ENCODE measurements at regions not wholly inside any gene's neighbourhood (a gene's known extent, or its start where the extent isn't known, plus 50 kb on each side); places are given as distances from the start of the nearest gene placed in this dataset.

DNA sequence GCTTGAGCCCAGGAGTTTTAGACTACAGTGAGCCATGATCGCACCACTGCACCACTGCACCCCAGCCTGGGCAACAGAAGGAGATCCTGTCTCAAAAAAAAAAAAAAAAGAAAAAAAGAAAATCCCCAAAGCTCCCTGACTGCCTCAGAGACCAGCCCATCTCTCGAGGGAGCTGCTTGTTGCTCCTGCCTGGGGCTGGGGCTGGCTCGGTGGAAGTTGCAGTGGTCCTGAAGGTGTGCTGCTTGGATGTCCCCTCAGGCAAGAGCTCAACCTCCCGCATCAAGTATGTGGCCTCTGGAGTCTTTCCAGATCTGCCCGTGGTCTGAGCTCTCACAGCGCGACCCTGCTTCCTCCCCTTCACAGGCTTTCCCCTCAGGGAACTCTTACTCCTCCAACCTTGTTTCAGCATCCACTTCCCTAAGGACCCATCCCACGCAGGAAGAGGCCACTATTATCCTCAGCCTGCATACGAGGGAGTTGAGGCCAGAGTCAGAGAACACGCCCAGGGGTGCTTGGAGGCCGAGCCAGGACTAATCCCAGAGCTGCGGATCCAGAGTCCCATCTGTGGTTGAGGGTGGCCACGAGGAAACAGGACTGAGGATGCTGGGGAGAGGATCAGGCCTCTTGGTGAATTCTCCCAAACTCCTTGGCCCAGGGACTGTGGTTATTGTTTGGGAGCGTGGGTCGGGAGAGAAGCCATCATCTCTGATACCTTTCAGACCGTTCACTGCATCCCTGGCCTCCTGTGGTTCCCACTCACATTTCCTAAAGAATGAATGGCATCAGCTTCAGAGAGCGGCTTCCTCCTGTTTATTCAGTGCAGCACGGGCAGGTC, 624.6 kb downstream of the AACS start:
- no peak for ATAC-seq
- DNase-seq = no peak
- peaks cover 8% of the 10 kb centered on the region for H3K27me3 Mint-ChIP-seq
- peaks cover 1 to 6% of the 10 kb centered on the region in 2 donors for H3K9me3 Mint-ChIP-seq
- H3K27ac Mint-ChIP-seq = no peak overlapping the region
- H3K4me1 Mint-ChIP-seq = no peaks in the 10 kb centered on the region
- no peak overlapping the region for H3K4me3 Mint-ChIP-seq

DNA sequence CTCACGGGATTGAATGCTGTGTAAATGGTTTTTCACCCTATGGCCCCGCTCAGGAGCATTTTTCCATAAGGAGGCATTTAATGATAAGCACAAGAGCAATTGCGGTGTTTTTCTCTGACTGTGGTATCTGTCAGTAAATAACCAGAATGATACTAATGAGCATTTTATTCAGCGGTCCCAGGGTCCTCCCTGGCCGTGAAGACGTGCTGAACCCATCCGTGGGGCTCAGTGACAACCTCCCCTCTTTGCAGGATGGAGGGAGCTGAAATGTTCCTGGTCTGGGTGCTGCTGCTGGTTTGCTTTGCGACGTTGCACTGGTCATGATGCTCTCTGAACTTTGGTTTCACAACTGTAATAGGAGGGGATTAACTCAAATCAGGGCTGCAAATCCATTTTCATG, 625.6 kb downstream of the AACS start:
- no peak overlapping the region for H3K27ac Mint-ChIP-seq
- H3K4me1 Mint-ChIP-seq = no peaks in the 10 kb centered on the region
- peaks cover 5 to 15% of the 10 kb centered on the region in 2 donors for H3K9me3 Mint-ChIP-seq
- DNase-seq (no peak), ATAC-seq (no peak)
- H3K4me3 Mint-ChIP-seq = no peak overlapping the region
- no peaks in the 10 kb centered on the region for H3K27me3 Mint-ChIP-seq

DNA sequence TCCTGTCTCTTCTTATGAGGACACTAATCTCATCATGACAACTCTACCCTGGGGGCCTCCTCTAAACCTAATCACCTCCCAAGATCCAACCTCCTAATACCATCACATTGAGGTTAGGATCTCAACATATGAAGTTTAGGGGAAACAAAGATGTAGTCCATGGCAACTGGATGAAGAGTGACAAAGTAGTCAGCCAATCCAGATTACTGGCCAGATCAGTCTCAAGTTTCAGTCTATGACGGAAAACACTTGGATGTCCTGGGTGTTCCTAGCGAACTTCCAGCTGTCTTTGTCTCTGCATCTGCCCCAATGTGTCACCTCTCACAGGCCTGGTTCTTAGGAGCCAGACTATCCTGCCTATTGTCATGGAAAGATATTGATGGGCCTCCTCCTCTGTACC, 630.8 kb downstream of the AACS start:
- H3K4me1 Mint-ChIP-seq = no peaks in the 10 kb centered on the region
- H3K27ac Mint-ChIP-seq = no peak overlapping the region
- H3K4me3 Mint-ChIP-seq = no peak overlapping the region
- H3K27me3 Mint-ChIP-seq = no peaks in the 10 kb centered on the region
- no peak for ATAC-seq
- no peak for DNase-seq
- peaks cover 5 to 23% of the 10 kb centered on the region in 2 donors for H3K9me3 Mint-ChIP-seq

DNA sequence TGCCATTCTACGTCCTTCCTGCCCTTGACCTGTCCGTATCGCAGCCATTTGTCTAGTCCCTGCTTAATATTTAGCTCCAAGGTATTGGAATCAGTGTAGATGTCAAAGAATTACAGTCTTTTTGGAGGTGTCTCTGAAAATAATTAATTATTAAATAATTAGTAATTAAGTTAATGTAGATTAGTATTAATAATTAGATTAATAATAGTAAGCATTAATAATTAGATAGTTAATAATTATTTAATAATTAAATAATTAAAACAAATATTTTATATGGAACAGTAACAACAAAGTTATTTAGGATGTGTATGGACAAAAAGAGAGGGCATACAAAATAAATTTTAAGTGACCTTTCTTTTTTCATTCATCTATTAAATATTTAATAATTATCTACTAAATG, 639.6 kb downstream of the AACS start:
- H3K4me3 Mint-ChIP-seq = no peak overlapping the region
- no peak for DNase-seq
- H3K27me3 Mint-ChIP-seq = no peaks in the 10 kb centered on the region
- H3K4me1 Mint-ChIP-seq = no peaks in the 10 kb centered on the region
- ATAC-seq = no peak
- no peak overlapping the region for H3K27ac Mint-ChIP-seq
- peaks cover 8 to 17% of the 10 kb centered on the region in 2 donors for H3K9me3 Mint-ChIP-seq

DNA sequence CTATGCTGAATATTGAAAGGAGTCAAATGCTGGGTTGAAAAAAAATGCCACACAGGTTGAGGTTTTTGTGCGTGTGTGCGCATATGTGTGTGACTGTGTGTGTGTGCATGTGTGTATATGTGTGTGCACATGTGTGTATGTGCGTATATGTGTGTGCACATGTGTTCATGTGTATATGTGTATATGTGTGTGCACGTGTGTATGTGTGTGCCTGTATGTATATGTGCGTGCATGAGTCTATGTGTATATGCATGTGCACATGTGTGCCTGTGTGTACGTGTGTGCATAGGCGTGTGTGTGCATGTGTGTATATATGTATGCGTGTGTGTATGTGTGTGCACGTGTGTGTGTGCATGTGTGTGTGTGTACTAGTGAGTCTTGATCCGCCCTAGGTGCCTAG, 655.7 kb downstream of the AACS start:
- no peak overlapping the region for H3K27ac Mint-ChIP-seq
- no peaks in the 10 kb centered on the region for H3K27me3 Mint-ChIP-seq

DNA sequence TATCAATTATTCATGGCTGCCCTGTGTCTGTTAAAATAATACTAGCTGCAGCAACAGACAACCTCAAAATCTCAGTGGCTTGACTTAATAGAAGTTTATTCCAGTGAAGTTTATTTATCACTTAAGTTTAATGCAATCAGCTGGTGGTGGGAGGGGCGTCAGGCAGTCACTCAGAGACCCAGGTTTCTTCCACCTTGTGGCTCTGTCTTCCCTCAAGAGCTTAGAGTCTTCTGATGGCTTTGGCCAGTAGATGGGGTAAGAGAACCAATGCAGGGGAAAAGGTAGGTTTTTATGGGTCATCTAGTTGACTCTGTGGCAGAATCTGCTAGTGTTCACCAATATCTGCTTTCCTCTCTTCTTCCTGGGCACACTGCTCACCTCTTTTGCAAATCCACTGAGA, 668.9 kb downstream of the AACS start:
- Mint-ChIP-seq H3K4me3 (no peak overlapping the region), H3K27me3 (no peaks in the 10 kb centered on the region), H3K9me3 (peaks cover 12 to 13% of the 10 kb centered on the region in 2 donors), H3K4me1 (no peaks in the 10 kb centered on the region), H3K27ac (no peak overlapping the region)
- no peak for ATAC-seq
- no peak for DNase-seq

More for the DNA sequence above, 655.7 kb downstream of the AACS start:
- no peak for ATAC-seq
- Mint-ChIP-seq H3K9me3 (peaks cover 8 to 26% of the 10 kb centered on the region in 2 donors), H3K4me3 (no peak overlapping the region), H3K4me1 (no peaks in the 10 kb centered on the region)
- no peak for DNase-seq

DNA sequence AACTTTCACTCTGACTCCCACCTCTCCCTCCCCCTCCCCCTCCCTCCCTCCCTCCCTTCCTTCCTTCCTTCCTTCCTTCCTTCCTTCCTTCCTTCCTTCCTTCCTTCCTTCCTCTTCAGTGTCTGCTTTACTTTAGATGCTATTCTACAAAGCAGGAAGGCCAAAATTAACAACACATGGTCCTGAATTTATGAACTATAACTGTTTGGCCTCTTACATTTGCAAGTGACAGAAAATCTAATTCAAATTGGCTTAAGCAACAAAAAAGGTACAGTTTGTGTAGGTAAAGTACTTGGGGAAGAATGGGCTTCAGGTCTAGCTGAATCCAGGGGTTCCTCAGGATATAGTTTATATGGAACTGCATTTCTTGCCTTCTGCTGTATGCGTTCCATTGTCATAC, 673.0 kb downstream of the AACS start:
- Mint-ChIP-seq H3K4me3 (no peak overlapping the region), H3K27me3 (no peaks in the 10 kb centered on the region), H3K9me3 (peaks cover 18 to 21% of the 10 kb centered on the region in 2 donors), H3K27ac (no peak overlapping the region), H3K4me1 (no peaks in the 10 kb centered on the region)
- DNase-seq (no peak), ATAC-seq (no peak)

DNA sequence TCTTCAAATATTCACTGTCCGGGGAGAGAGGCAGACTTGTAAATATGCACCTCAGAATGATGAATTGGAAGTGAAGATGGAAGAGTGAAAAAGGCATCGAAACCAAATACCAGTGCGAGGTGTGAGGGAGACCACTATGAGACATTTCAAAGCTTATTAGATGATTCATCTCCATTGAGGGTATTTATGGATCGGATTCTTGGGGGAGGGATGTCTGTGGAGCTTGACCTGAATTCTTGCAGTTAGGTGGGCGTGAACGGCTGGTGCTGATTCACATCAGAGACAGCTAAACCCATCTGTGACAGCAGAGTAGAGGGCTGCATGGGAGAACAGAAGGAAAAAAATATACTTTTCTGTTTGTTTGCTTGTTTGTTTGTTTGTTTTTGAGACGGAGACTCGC, 677.2 kb downstream of the AACS start:
- no peak for ATAC-seq
- Mint-ChIP-seq H3K27me3 (no peaks in the 10 kb centered on the region), H3K27ac (no peak overlapping the region), H3K9me3 (peaks cover 7 to 8% of the 10 kb centered on the region in 2 donors), H3K4me1 (no peaks in the 10 kb centered on the region), H3K4me3 (no peak overlapping the region)
- DNase-seq = no peak

DNA sequence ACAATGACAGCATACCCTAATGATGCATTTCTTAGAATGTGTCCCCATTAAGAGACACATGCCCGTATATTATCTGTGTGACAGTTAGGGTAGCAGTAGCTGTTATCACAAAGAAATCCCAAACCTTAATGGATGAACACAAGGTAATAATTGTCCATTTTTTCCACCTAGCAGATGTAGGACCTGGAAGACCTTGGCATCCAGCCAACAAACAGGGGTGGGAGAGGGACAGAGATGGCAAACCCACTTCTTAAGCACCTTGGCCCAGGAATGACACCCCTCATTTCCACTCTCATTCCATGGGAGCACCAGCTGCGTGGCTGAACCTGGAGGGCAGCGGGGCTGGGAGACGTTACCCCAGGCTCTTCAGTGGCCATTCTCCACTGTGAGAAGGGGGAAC, 679.0 kb downstream of the AACS start:
- Mint-ChIP-seq H3K4me3 (no peak overlapping the region), H3K27me3 (no peaks in the 10 kb centered on the region), H3K27ac (no peak overlapping the region), H3K4me1 (no peaks in the 10 kb centered on the region), H3K9me3 (peaks cover 7 to 8% of the 10 kb centered on the region in 2 donors)
- no peak for ATAC-seq
- DNase-seq = no peak

DNA sequence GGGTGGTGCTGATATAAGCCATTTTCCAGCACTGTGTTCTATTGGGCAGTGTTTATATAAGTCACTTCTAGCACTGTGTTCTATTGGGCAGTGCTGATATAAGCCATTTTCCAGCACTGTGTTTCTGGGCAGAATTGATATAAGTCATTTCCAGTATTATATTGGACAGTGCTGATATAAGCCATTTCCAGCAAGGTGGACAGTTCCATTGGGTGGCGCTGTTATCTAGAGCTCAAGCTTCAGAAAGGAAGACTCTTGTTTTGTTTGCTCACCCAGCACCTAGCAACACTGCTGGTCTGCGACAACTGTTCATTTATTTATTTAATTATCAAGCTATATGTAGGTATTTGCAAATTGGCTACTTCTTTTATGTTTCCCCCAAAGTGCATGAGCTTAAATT, 690.3 kb downstream of the AACS start:
- Mint-ChIP-seq H3K4me1 (no peaks in the 10 kb centered on the region), H3K9me3 (peaks cover 4 to 6% of the 10 kb centered on the region in 2 donors), H3K27ac (no peak overlapping the region), H3K27me3 (no peaks in the 10 kb centered on the region), H3K4me3 (no peak overlapping the region)
- ATAC-seq = no peak
- DNase-seq = no peak

DNA sequence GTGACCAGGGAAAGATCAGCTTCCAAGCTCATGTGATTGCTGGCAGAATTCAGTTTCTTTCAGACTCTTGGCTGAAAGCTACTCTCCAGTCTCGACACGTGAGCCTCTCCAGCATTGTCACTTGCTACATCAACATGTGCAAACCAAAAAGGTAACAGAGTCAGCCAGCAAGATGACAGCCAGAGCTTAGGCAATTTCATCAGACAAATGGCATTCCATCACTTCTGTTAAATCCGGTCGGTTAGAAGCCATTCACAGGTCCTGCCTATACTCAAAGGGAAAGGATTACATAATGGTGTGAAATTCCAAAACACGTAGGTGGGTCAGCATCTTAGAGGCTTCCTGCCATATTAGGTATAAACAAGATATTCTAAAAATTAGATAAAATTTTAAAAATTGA, 700.9 kb downstream of the AACS start:
- no peak for DNase-seq
- H3K9me3 Mint-ChIP-seq = peaks cover 5 to 8% of the 10 kb centered on the region in 2 donors
- no peak overlapping the region for H3K4me3 Mint-ChIP-seq
- no peak overlapping the region for H3K27ac Mint-ChIP-seq
- no peak for ATAC-seq
- H3K27me3 Mint-ChIP-seq = no peaks in the 10 kb centered on the region
- no peaks in the 10 kb centered on the region for H3K4me1 Mint-ChIP-seq

DNA sequence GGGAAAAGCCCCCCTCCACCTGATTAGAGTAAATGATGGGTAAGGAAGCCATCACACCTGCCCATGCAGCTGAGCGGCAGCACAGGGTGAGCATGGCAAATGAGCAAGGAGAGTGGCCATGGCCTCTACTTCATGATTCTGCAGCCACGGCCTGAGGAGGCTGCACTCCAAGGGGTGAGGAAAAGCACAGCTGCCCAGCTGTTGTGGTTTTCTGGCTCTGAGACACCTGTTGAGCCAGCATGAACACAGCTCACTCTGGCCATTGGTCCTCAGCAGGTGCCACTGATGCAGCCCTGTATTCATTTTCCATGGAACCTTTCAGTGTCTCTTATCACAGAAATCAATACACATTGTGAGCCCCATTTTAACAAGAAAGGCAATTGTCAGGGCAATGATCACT, 707.2 kb downstream of the AACS start:
- Mint-ChIP-seq H3K4me3 (no peak overlapping the region), H3K27ac (no peak overlapping the region)

DNA sequence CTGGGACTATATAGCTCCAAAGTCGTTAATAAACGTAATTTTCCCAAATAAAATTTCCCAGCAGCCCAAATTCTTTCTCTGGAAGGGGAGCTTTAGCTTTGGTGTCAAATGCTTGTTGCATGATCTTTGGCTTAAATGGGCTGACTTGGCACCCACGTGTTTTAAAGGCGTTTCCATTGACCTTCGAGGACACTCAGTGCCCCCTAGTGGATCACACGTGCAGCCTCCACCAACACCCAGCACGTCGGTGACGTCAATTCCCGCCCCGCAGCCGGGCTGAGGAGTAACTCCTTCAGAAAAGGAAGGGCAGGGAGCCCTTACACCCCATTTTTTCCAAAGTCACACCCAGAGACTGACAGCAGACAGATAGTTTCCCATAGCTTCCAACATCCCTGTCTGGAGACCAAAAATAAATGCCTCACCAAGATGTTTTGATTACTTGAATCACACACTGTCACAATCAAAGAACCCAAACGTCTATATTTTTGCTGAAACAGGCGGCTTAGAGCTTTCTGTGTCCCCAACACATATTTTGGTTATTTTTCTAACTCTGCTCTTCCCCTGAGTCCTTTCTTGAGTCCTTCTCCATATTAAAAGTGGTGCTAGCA, 707.9 kb downstream of the AACS start:
- no peak overlapping the region for H3K4me3 Mint-ChIP-seq
- ATAC-seq = no peak
- H3K27ac Mint-ChIP-seq = no peak overlapping the region
- no peaks in the 10 kb centered on the region for H3K27me3 Mint-ChIP-seq
- DNase-seq = peak; percentile 4 to 21
- no peaks in the 10 kb centered on the region for H3K4me1 Mint-ChIP-seq
- H3K9me3 Mint-ChIP-seq = peaks cover 0 to 5% of the 10 kb centered on the region in 2 donors

More for the DNA sequence above, 707.2 kb downstream of the AACS start:
- no peaks in the 10 kb centered on the region for H3K27me3 Mint-ChIP-seq
- DNase-seq (no peak), ATAC-seq (no peak)
- no peaks in the 10 kb centered on the region for H3K4me1 Mint-ChIP-seq
- H3K9me3 Mint-ChIP-seq = peaks cover 0 to 5% of the 10 kb centered on the region in 2 donors

DNA sequence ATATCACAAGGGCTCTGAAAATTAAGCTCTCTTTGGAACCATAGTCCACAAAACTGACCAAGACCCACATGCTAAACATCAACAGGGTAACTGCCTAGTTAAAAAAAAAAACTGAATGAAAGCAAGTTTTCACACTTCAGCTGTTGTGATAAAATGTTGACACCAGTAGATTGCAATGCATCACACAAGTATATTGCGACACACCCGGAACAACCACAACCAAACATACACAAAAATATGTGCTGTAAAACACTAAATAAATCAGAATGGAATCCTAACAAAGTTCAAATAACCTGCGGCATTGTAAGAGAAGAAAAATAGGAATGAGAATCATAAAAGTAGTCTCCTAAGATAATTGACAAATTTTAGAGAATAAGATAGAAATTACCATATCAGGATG, 710.3 kb downstream of the AACS start:
- Mint-ChIP-seq H3K4me1 (no peaks in the 10 kb centered on the region), H3K4me3 (no peak overlapping the region), H3K27me3 (no peaks in the 10 kb centered on the region), H3K27ac (no peak overlapping the region), H3K9me3 (no peaks in the 10 kb centered on the region)
- ATAC-seq (no peak), DNase-seq (no peak)

DNA sequence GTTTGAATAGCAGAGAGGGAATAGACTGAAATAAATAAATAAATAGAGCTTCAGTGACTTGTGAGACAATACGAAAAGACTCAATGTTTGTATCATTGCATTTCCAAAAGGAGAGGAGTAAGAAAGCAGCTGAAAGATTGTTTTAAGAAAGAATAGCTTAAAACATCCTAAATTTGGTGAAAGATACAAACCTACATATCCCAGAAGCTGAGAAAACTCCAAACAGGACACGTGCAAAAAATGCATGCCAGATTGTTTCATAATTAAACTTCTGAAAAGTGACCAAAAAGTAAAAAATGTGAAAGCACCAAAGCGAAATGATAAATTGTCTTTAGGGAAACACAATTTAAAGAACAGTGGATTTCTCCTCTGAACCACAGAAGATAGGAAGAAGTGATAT, 711.0 kb downstream of the AACS start:
- Mint-ChIP-seq H3K4me1 (no peaks in the 10 kb centered on the region), H3K27me3 (no peaks in the 10 kb centered on the region), H3K4me3 (no peak overlapping the region), H3K9me3 (no peaks in the 10 kb centered on the region), H3K27ac (no peak overlapping the region)
- no peak for ATAC-seq
- no peak for DNase-seq

DNA sequence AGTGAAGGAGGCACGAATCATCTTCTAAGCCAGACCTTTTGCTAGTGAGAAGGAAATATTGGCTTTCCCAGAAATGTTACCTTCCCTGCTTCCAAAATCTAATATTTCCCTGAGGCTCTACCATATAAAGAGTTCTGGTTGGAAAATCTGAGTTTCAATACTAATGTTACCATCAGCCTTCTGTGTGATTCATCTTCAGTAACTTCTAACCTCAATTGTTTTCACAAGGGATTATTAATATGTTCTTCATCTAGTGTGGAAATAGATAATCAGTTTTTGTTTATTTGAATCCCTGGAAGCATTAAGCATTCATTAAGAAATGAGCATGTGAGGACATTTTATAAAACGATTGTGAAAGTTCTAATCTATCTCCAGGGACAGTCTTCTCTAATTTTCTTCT, 720.9 kb downstream of the AACS start:
- Mint-ChIP-seq H3K4me1 (no peaks in the 10 kb centered on the region), H3K4me3 (no peak overlapping the region), H3K9me3 (peaks cover 6 to 26% of the 10 kb centered on the region in 2 donors)

More for the DNA sequence above, 720.9 kb downstream of the AACS start:
- Mint-ChIP-seq H3K27me3 (no peaks in the 10 kb centered on the region), H3K27ac (no peak overlapping the region)
- ATAC-seq (no peak), DNase-seq (no peak)
